ENCODE measurements at regions not wholly inside any gene's neighbourhood (a gene's known extent, or its start where the extent isn't known, plus 50 kb on each side); places are given as distances from the start of the nearest gene placed in this dataset.

DNA sequence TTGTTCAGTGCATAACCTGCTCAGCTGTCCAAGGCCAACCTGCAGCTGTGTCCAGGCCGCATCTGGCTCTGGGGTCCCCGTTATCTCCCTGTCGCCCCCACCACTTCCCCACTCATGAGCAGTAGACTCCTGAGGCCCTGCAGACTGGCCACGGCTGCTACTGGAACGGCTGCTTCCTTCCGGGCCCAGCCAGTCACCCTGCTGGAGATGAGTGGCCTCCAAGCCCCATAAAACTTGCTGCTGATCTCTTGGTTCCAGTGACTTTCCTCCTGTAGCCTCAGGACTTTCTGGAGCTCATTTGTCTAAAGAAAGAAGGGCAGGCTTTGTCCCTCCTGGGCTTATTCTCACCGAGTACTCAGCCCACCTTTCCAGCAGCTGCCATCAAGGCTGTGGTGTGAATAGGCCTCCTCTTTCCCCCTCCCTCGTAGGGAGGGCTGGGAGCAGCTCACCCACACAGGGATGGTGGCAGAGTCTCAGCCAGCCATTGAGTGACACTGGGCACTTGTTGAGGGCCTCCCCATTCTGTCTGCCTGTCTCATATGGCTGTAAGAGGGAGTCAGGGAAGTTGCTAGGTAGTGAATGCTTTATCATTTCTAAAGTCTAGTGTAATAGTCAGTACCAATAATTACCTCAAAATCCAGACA is 257.3 kb downstream of the MYCN start:
- DNase-seq = no peak

DNA sequence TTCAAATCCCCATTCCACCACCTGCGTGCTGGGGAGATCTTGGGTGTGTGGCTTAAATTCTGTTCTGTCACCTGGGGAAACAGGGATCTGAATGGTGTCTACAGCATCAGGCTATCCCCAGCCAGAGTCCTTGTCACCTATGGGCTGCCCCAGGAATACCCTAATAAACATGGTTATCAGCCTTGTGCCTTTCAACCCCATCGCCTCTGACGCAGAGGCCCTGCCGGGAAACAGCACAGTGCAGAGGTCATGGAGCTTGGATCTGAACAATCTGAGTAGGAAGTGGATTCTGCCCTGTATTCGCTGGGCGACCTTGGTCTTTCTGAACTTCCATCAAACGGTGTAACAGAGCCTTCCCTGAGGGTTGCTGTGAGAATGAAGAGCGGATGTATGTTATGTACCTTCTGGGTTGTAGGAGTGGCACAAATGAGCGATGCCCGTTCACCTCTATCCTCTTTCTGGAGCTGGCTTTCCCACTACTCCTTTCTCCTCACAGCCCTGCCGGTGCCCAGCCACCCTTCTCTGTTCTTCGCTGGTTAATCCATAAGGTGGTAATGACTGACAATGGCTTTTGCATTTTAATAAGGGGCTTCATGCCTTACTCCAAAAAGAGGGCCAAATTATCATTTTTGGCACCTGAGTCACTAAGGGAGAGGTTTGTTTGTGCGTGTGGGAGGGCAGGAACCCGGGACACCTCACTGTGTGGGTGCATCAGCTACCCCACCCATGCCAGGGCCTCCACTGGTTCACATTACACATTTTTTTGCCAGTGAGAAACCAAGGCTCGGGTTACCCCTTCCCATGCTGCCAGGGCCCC is 256.5 kb downstream of the MYCN start:
- no peak for DNase-seq

DNA sequence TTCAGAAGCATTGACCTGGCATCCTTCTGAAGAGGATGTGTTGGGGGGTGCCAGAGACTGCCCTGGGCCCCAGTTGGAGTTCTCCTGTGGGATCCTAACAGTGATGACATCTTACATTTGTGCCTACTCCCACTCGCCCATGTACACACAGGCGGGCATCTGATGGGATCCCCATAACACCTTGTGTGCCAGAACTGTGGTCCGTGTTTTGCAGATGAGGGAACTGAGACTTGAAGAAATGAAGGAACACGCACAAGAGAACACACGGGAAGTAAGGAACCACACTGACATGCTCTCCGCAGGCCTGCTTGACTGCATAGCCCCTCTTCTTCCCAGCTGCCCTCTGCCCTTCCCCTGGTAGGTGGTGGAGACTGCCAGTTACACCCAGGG is 255.3 kb downstream of the MYCN start:
- no peak for DNase-seq

DNA sequence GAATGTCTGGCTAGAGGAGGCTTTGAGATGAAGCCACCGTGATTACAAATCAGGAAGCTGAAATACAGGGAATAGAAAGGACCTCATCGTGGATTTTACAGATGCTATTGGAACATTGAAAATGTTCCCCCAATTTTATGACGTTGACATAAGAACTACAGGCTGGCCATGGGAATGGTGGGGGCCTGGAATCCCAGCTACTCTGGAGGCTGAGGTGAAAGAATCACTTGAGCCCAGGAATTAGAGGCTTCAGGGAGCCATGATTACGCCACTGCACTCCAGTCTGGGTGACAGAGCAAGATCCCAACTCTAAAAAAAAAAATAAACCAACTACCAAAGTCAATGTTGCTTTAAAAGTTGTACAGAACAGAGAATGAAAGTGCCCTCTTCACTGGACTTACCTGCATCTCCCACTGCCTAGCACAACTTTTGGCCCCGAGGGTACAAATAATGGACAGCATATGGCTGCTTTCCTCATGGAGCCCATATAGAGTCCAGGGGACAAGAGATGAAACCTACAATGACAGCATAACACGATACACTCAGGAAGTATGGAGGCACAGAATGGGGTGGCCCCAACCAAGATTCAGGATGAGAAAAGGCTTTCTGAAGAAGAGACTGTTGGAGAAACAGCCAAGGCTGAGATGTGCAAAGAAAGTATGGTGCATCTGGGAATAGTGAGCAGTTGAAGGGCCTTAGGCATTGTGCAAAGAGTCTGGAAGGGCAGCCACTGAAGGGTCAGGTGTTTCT is 254.8 kb downstream of the MYCN start:
- no peak for DNase-seq

DNA sequence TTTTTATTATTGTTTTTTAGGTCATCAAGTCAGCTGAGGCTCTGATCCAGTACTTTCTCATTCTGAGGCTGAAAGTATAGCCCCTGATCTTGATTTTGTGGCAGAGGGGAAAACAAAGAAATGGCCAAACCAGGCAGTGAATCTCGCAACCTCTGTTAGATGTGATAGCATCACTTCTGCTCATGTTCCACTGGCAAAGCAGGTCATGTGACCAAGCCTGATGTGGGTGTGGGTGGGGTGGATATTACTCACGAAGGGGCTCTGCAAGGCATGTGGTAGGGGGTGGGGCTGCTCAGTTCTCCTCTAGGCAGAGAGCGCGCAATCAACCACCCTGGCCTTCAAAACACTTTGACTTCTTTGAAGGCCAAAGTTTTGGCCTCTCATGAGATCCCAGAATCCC is 254.2 kb downstream of the MYCN start:
- no peak for DNase-seq

DNA sequence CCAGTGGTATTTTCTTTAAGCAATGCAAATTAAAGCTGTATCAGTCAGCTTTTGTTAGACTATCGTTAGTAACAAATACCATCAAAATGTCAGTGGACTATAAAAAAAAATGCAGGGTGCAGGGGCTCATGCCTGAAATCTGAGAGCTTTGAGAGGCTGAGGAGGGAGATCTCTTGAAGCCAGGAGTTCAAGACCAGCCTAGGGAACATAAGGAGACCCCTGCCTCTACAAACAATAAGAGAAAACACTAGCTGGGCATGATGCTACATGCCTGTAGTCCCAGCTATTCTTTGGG is 253.7 kb downstream of the MYCN start:
- DNase-seq = no peak

DNA sequence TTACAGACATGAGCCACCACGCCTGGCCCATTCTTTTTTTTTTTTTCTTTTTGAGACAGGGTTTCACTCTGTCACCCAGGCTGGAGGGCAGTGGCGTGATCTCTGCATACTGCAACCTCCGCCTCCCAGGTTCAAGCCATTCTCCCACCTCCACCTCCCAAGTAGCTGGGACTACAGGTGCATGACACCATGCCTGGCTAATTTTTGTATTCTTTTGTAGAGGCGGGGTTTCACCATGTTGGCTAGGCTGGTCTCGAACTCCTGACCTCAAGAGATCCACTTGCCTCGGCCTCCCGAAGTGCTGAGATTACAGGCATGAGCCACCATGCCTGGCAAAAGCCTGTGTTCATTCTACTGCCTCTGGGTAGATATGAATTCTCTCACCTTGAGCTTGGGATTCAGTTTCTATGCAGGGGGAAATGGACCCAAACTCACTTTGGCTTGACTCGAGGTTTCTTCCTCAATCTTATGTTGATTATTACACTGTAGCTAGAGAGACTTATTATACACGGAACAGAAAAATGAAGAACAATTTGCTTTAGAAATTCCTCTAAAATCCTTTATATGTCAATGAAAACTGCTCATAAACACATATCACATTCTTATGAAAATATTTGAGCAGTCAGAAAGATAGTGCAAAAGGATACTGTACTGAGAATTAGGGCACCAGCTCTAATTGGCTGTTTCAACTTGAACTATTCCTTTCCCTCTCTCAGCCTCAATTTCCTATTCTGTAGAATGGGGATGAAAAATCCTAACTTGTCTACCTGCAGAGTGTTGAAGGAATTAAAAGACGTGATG is 252.3 kb downstream of the MYCN start:
- DNase-seq = no peak

DNA sequence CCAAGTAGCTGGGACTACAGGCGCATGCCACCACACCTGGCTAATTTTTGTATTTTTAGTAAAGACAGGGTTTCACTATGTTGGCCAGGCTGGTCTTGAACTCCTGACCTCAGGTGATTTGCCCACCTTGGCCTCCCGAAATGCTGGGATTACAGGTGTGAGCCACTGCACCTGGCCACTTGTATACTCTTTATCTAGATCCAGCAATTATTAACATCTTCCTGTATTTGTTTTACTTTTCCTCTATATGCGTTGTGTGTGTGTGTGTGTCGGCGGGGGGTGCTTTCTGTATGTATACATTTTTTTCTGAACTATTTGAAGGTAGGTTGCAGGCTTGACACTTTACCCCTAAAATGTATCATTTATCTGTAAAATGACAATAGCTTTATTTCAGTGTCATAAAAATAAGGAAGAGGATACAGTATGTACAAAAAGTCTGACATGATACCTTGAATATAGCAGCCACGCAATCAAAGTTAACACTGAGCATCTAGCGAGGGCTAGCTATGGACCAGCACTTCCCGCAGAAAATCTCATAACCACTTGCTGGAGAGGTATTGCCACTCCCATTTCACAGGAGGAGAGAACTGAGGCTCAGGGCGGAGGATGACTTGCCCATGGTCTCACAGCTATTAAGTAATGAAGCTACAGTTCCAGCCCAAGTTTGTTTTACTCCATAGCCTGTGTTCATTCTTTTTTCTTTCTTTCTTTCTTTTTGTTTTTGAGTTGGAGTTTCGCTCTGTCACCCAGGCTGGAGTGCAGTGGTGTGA is 251.3 kb downstream of the MYCN start:
- DNase-seq = no peak

DNA sequence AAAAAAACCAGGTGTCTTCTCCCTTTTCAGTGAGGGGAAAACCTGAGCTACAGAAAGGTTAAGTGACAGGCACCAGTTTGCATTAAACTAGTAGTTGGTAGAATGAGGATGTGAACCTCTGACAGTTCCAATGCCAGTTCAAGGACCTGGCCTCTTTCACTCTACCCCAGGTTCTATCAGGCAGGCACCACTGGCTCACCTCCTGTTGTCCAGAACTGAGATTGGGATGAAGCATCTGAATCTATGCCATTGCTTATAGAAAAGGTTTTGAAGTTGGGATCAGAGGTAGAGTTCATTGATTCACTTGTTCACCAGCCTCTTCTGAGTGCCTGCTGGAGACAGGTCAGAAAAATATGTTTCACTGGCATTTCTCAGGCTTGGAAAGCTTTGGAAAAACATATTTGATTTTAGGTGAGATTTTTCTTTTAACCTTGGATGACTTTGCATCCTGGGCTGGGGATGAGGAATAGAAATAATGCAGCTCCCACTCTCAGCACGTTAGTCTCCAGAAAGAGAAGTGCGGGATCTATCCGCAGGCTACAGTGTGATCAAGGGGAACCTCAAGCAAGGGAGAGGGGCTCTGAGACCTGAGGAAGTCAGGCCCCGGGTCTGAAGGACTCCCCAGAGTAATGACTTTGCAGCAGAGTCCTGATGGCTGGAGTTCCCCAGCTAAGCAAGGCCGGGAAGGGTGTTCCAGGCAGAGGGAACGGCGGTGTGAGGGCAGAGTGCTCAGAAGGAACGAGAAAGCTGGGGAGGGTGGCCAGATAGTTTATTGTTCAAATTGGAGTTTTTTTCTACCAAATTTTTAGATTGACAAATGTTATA is 250.3 kb downstream of the MYCN start:
- DNase-seq = no peak

DNA sequence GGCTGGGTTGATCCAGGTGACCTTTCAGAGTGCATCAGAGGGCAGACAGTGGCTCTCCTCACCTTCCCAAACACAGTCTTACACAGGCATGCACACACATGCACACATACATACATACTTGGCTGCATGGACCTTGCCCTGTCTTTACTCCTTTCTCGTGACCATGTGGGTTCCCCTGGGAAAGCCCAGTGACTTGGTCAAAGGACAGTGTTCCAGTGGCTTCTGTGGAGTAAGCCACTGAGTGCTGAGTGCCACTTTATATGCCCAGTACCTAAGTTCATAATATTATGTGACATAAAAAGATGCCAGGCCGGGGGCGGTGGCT is 249.4 kb downstream of the MYCN start:
- no peak for DNase-seq

DNA sequence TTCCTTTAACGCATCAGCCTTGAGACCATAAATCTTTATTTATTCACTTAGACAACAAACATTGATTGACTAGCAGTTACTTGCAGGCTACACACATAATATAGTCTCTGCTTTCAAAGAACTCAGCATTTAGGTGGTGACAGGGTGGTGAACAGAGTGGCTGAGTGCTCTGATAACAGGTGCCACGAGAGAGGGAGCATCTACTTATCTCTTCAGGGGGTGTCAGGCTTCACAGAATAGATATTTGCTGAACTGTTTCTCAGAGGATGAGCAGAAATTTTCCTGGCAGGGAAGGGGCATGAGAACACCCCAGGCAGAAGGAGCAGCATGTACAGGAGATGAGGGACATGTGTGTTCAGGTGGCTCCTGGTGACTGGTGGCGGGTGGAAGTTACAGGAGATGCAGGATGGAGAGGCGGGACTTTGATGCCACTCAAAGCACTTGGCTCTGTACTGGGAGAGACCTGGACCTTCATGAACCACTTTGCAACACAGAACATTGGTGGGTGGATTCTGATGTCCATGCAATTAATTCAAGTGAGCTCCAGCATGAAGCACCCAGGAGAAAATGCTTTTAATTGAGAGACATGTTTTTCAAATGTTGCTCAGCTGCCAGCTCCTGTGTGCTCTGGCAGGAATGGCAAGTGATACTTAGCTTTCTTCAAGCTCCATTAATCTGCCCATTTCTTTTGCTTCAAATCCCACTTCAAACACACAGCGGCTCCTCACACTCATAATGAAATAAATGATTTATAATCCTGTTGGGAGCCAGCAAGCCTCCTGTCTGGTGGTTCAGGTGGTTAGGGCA is 248.9 kb downstream of the MYCN start:
- no peak for DNase-seq

DNA sequence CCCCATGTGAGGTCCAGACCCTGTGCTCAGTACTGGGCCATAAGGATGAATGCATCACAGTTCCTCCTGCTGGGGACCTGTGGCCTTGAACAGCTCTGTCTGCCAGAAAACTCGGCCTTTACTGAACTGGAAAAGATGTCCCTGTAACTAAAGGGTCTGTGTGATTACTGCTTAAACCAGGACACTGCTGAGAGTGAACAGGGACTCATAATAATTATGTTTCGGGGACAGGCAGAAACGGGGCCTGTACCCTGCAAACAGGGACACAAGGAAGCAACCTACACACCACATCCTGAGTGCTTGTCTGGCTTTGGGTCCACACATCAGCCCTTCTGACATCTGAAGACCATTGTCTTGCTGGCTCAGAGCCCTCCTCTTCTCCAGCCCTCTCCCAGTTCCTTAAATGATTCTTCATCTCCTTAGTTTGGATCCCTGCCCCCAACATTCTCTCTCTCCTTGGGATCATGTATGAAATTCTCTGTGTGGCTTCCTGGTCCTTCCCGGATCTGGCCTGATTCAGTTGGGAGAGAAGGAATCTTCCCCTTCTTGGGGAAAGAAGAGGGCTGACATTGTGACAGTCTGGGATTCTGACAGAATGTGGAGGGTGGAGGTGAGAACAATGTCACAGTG is 248.0 kb downstream of the MYCN start:
- no peak for DNase-seq

DNA sequence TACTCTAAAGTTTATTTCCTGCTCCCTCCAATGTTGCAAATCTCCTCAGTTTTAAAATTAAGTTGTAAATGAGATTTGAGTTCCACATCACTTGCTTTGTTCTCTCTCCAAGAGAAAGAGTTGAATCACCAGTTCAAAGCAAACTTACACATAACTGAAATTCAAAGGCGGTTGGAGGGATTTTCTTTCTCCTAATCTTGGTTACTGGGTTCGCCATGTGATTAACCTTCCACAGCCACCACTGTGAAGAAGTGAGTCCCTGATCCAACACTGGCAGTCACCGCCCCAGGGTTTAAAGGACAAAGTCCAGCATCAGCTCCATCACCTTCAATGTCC is 247.1 kb downstream of the MYCN start:
- no peak for DNase-seq

DNA sequence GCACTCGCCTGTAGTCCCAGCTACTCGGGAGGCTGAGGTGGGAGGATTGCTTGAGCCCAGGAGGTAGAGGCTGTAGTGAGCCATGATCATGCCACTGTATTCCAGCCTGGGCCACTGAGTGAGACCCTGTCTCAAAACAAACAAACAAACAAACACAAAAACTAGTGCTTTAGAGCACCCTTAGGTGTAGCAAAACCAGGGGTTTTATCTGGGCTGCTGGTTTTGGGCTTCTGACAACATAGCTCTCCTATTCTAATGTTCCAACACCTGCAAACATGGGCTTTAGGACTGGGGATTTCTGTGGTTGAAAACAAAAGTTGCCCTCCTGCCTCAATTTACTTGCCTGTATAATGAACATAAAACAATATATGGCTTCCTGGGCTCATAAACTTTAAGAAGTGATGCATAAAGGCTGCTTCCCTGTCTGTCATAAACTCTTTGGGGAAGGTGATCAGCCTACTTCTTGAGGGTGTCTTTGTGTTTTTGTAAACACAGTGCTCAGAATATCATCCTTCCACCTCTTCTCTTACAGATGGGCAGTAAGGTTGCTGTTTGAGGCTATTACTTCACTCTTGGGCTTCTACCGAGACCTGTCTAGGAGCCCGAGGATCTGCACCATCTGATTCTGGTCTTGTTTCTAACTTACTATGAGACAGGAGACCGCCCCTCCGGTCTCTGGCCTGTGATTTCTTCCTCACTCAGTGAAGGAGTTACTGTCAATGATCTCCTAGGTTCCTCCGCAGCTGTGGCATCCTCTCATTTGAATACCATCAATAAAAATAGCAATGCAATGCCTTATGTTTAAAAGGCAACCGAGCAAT is 246.5 kb downstream of the MYCN start:
- no peak for DNase-seq

DNA sequence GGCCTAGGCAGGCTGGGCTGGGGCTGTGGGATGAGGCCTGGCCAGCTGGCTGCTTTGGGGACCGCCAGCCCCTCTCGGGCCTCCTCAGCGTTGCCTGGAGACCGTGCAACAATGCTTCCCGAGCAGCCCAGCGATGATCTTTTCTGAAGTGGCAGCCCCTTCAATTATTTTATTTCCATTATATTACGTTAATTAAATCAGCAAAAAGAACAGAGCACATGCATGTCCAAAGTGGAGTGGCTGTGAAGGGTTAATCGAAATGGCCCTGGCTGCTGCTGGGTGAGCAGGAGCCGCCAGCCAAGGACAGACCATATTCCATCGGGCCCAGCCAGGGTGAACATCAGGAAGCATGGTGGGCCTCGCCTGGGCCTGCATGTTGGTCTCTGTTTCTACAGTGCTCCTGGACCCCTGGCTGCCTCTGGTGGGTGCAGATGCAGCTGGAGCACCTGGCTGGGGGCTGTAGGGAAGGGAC is 245.5 kb downstream of the MYCN start:
- DNase-seq = no peak

DNA sequence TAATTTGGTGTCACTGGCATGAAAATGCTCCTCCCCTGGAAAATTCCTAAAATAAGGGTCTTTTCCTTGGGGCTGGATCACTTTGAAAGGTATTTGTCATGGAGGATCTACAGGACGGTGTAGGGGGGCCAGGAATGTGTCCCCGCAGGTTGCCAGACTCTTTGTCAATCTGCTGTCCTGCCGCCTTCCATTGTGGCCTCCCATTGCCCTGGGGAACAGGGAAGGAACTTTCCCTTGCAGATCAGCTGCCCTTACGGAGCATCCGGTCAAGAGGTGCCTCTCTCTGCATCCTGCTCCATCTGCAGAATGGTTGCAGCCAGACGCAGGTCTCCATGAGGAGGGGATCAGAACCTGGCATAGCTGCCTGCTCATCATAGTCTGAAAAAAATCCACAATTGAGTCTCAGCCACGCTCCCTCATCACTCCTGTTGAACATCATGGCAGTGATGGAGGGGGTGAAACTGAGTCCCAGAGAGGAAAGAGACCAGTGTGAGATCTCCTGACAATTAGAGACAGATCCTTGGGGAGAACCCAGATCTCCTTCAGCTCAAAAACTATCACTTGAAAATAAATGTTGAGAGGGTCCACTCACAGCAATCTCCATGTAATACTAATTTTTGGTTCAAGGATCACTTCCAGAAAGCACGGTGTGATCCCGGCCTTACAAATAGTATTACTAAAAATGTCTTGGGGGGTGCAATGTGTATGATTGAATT is 244.8 kb downstream of the MYCN start:
- no peak for DNase-seq

DNA sequence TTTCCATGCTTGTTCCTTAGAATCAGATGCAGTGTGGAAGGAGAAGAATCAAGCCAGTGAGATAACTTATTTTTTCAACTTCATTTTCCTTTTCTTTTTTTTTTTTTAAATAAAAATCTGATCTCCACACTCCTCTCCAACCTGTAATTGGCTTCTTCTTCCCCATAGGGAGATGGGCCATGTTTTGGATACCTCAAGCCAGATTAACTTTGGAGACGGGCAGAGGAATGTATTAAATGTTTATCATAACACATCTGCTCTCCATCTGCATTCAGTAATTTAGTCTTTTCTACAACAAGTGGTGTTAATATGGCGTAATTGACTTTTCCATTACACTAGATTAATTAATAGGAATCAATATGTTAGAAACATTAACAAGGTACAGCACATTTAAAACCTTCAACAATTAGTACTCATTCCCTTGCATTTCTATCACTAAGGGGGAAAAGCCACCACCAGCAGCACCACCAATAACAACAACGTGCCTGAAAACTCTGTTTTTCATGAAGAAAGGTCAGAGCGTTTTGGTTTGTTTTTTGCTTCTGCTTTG is 244.1 kb downstream of the MYCN start:
- no peak for DNase-seq

DNA sequence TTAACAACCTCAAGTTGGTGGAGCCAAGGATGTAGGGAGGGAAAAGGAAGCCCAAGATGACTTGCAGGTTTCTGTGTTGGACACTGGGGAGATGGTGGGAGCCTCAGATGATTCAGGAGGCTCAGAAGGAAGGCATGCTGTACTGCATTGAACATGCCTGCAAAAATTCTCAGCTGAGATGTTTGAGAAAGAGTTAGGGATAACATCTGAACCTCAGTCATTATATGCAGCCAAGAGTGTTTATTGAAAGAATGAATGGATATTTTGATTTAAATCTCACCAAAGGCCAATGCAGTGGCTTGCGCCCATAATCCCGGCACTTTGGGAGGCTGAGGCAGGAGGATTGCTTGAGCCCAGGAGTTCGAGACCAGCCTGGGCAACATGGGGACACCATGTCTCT is 243.0 kb downstream of the MYCN start:
- DNase-seq = no peak
